Endodermal cell (in vitro differentiated cells): ENCODE measurements at regions not wholly inside any gene's neighbourhood (a gene's known extent, or its start where the extent isn't known, plus 50 kb on each side); places are given as distances from the start of the nearest gene placed in this dataset.

Experiments used
- DNase-seq: peaks from one replicate; pipeline ENCODE4 v3.0.0-alpha.2; 2017
- H3K27ac ChIP-seq: 2 replicates; pipeline ENCODE4 v1.5.1; 2013; ENCODE audit warnings: mild to moderate bottlenecking, low read depth, low read length, moderate library complexity
- H3K27me3 ChIP-seq: 2 replicates; pipeline ENCODE4 v1.6.1; 2013; ENCODE audit warnings: mild to moderate bottlenecking, low read length, moderate library complexity; ENCODE audit not compliant: insufficient read depth, control insufficient read depth, poor library complexity, severe bottlenecking
- H3K36me3 ChIP-seq: 2 replicates; pipeline ENCODE4 v1.7.0; 2013; ENCODE audit warnings: mild to moderate bottlenecking, low read length, moderate library complexity; ENCODE audit not compliant: control insufficient read depth, insufficient read depth
- H3K4me1 ChIP-seq: one replicate; pipeline ENCODE4 v1.7.0; 2013; ENCODE audit warnings: low read length; ENCODE audit not compliant: control insufficient read depth, insufficient read depth
- H3K4me3 ChIP-seq: 2 replicates; pipeline ENCODE4 v1.5.1; 2013; ENCODE audit warnings: mild to moderate bottlenecking, low read length, moderate library complexity
- H3K9ac ChIP-seq: 2 replicates; pipeline ENCODE4 v1.6.1; 2013; ENCODE audit warnings: mild to moderate bottlenecking, low read length, moderate library complexity; ENCODE audit not compliant: poor library complexity, severe bottlenecking; ENCODE audit errors: extremely low read depth
- H3K9me3 ChIP-seq: 2 replicates; pipeline ENCODE4 v1.6.1; 2013; ENCODE audit warnings: mild to moderate bottlenecking, low read length, moderate library complexity; ENCODE audit not compliant: control insufficient read depth
- H3K27ac Mint-ChIP-seq: 2 replicates; pipeline ENCODE4 v1.8.0; 2020; ENCODE audit warnings: mixed read lengths
- H3K27me3 Mint-ChIP-seq: 2 replicates; pipeline ENCODE4 v1.8.0; 2021; ENCODE audit warnings: mild to moderate bottlenecking, mixed read lengths; ENCODE audit not compliant: insufficient read depth
- H3K36me3 Mint-ChIP-seq: 2 replicates; pipeline ENCODE4 v1.8.0; 2020; ENCODE audit warnings: low read depth, mixed read lengths
- H3K4me1 Mint-ChIP-seq: 2 replicates; pipeline ENCODE4 v1.8.0; 2020; ENCODE audit warnings: mixed read lengths
- H3K4me3 Mint-ChIP-seq: 2 replicates; pipeline ENCODE4 v1.8.0; 2020; ENCODE audit warnings: mild to moderate bottlenecking, moderate library complexity, mixed read lengths
- H3K9me3 Mint-ChIP-seq: 2 replicates; pipeline ENCODE4 v1.8.0; 2020; ENCODE audit warnings: mild to moderate bottlenecking, mixed read lengths
- CTCF ChIP-seq: fragments of 200-600 bp; sonication (generic); conservative IDR thresholded peaks from 2 replicates; pipeline ENCODE4 v1.5.0; 2021; ENCODE audit warnings: antibody characterized with exemption, mild to moderate bottlenecking
- WGBS, 2 experiments: methylation state at CpG; one replicate each; pipeline versions ENCODE4 v1.1.5 to v1.1.7; 2013; ENCODE audit warnings: missing lambda C conversion rate in 2 of 2, mixed read lengths in 1 of 2; ENCODE audit not compliant: insufficient coverage in 1 of 2, insufficient read length in 1 of 2; 5-methylcytosine and 5-hydroxymethylcytosine counted together

DNA sequence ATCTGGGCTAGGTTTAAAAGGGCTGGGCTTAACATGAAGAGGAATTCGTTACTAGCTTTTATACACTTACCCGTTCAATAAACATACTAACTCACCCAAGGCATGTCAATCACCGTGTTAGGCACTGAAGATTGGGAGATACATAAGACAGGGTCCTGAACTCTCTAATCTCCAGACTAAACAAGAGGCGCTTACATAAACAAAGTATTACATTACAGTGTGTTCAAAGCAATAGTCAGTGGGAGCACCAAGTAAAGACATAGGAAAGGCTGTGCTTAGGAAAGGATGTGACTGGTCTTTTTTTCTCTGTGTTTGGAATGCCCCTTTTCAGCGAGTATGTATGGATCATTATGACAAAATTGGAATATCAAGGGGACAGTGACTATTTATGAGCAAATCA lies 203.6 kb upstream of the ADRA1B start:
- TF ChIP-seq CTCF = no peak
- no peaks in the 10 kb centered on the region for H3K27me3 ChIP-seq
- no peak overlapping the region for H3K9ac ChIP-seq
- 89% methylated on average over 5 of the region's 5 CpGs; no CpG with 5 or more reads in 1 of the 2 experiments for WGBS, 2 experiments
- DNase-seq = no peak
- H3K4me1 ChIP-seq = no peaks in the 10 kb centered on the region
- peaks cover 4% of the 10 kb centered on the region for H3K9me3 ChIP-seq
- Mint-ChIP-seq H3K9me3 (peaks cover 4% of the 10 kb centered on the region), H3K27me3 (no peaks in the 10 kb centered on the region), H3K36me3 (no peaks in the 10 kb centered on the region), H3K4me3 (no peak overlapping the region), H3K27ac (no peak overlapping the region), H3K4me1 (peaks cover 3% of the 10 kb centered on the region)
- H3K4me3 ChIP-seq = no peak overlapping the region
- no peak overlapping the region for H3K27ac ChIP-seq
- H3K36me3 ChIP-seq = no peaks in the 10 kb centered on the region

GRCh38 chr5:159713254-159713653 lies 203.0 kb upstream of the ADRA1B start:
- H3K4me3 ChIP-seq = no peak overlapping the region
- Mint-ChIP-seq H3K27ac (no peak overlapping the region), H3K27me3 (no peaks in the 10 kb centered on the region), H3K4me1 (peaks cover 3% of the 10 kb centered on the region), H3K36me3 (no peaks in the 10 kb centered on the region), H3K9me3 (no peaks in the 10 kb centered on the region), H3K4me3 (no peak overlapping the region)
- H3K9ac ChIP-seq = no peak overlapping the region
- H3K27ac ChIP-seq = no peak overlapping the region
- TF ChIP-seq CTCF = no peak
- H3K4me1 ChIP-seq = no peaks in the 10 kb centered on the region
- no peaks in the 10 kb centered on the region for H3K36me3 ChIP-seq
- no peaks in the 10 kb centered on the region for H3K27me3 ChIP-seq
- H3K9me3 ChIP-seq = no peaks in the 10 kb centered on the region
- DNase-seq = no peak

DNA sequence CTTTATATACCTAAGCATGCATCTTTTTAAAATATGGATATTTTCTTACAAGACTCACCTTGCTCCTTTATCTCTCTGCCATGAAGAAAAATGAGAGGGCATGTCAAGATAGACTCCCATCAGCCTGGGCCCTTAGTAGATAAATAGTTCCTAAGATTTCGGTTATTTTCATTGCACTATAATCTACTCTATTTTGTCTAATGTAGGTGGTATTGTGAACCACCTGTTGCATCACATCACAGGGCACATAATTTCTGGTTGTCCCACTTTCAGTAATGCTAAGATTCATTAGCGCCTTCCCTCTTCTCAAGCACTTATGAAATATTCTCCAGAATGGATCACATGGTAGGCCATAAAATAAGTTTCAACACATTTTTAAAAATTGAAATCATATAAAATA lies 202.5 kb upstream of the ADRA1B start:
- no peak overlapping the region for H3K4me3 Mint-ChIP-seq
- H3K9ac ChIP-seq = no peak overlapping the region
- H3K36me3 ChIP-seq = no peaks in the 10 kb centered on the region
- no peaks in the 10 kb centered on the region for H3K9me3 ChIP-seq
- no peak overlapping the region for H3K27ac Mint-ChIP-seq
- no peaks in the 10 kb centered on the region for H3K36me3 Mint-ChIP-seq
- no peak overlapping the region for H3K4me3 ChIP-seq
- H3K9me3 Mint-ChIP-seq = no peaks in the 10 kb centered on the region
- WGBS, 2 experiments = 80 to 92% methylated on average over 1 of the region's 2 CpGs
- H3K4me1 ChIP-seq = no peaks in the 10 kb centered on the region
- no peak for TF ChIP-seq CTCF
- H3K27me3 Mint-ChIP-seq = no peaks in the 10 kb centered on the region
- H3K27ac ChIP-seq = no peak overlapping the region
- peaks cover 3% of the 10 kb centered on the region for H3K4me1 Mint-ChIP-seq
- no peak for DNase-seq
- H3K27me3 ChIP-seq = no peaks in the 10 kb centered on the region
